SHP77 (cell line): ENCODE measurements at regions not wholly inside any gene's neighbourhood (a gene's known extent, or its start where the extent isn't known, plus 50 kb on each side); places are given as distances from the start of the nearest gene placed in this dataset.
"Not testable (repeated sequence)": the region's sequence is repeated elsewhere in the genome, so short reads cannot be mapped to it uniquely, and the experiment has no call there.

ENCODE experiments used
- DNase-seq, 2 experiments: peaks; one replicate each; lab custom pipeline; 2025; lab: John Stamatoyannopoulos, UW

DNA sequence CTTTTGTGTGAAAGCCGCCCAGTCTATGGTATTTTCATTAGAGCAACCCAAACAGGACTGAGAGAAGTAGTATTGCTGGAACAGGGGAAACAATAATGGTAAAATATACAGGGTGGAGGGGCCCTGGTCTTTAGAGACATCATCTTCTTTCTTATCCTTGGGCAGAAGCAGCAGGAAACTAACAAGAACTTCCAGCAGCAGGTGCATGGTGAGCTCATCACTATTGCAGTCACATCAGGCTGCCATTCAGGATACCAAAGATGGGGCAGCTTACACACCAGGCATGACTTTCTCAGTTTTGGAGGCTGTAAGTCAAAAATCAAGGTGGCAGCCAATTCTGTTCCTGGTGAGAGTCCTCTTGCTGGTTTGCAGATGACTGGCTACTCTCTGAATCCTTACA is 478.3 kb upstream of the RUNX1 start:
- DNase-seq: no peak

DNA sequence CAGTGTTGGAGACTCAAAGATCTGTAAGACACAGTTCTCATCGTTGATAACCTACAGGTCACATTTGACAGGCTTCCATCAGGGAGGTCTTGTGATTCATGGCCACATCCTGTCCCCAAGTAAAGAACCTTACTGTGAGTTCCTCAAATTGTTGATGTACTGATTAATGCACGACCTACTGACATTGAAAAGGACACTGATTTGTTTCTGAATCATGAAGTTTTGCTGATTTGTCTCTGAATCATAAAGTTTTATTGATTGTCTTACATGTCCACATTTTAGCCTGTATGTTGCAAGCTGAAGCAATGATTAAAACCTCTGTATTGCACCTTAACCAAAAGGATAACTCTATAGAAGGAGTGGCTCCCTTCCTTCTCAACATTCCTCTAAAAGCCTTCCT is 476.3 kb upstream of the RUNX1 start:
- no peak for DNase-seq

DNA sequence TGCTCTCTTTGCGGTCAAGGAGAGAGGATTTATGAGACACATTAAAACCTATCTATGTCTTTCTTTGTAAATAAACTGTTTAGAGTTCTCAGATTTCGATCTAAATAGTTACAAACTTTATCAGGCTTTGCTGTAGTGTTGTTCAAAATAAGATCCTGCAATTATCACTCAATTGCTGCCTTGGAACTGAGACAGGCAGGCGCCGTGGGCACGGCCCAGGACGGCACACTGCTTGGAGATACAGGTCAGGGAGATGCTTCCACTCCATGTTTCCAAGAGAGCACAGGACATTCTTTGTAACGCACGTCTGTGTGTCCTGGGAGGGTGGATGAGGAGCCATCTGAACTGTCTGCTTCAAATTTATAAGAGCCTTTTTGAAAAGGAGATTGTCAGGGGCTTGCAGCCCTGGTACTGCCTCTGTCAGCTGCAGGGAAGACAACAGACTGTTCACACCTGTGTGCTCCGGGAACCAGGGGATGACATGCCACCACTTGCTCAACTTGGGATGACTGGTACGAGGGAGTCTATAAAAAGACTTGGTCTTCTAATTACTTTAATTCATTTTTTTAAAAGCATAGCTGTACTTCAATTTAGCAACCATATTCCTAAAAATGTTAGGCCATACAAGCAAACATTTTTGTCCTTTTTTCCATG is 472.9 kb upstream of the RUNX1 start:
- DNase-seq: no peak

DNA sequence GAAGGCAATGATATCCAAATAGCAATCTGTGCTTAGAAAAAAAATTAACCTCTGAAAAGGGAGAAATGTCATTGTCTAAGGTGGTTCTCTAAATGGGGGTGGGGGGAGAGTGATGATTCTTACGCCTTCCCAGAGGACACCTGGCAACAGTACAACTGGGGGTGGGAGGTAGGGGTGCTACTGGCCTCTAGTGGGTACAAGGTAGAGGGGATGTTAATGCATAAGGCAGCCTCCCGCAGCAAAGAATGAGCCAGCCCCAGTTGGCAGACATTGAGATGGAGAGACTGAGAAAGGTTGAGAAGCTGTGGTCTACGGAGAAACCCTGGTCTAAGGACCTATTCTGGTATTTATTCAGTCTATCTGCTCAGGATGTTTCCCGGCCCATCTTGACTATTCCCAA is 472.2 kb upstream of the RUNX1 start:
- no peak for DNase-seq

DNA sequence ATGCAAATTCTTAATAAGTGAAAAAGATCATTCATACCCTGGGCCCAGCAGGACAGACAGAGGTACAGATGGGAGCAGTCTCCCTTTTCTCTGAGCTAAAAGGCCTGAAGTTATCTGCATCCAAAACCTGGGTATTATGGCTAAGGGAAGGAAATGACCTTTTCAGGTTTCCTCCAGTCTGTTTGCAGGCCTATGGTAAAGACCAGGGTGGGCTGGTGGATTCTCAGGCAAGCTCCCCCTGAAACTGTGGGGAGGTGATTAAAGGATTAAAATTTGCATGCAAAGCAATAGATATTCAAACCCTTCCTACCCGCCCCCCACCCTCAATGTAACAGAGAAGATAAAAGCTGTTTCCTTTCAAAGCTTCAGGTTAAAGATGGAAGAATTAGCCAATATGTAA is 471.8 kb upstream of the RUNX1 start:
- no peak for DNase-seq

DNA sequence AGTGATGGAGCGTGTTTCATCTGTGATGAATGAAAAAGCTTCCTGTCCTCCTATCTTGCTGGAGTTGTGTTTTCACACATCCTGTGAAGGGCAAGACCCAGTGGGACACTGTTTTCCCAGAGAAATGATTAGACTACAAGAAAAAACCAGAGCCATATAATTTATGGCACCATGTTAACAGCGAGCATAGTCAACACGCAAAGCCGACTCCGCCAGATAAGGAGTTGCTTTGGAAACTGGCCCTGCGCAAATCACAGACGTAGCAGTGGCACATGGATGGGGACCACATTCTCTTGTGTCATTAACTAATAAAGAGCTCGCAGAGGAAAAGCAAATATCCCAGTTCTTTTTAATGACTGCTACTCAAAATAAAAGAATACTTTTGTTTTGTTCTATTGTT is 471.2 kb upstream of the RUNX1 start:
- DNase-seq: no peak

DNA sequence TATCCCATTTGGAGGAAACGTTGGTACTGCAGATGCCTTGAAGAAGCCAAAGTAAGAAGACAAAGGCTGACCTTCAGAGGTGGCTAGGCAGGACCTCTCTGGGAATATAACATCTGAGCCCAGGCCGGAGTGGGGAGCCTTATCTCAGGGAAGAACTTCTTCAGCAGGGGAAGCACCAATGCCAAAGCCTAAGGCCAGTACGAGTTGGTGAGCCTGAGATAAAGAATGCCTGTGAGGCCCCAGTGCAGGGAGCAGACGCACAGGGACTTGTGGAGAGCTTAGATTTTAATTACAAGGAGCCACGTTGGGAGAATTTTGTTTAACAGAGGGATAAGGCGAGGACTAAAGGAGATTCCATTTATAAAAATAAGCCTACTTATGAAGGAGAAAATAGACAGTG is 468.8 kb upstream of the RUNX1 start:
- DNase-seq: no peak

DNA sequence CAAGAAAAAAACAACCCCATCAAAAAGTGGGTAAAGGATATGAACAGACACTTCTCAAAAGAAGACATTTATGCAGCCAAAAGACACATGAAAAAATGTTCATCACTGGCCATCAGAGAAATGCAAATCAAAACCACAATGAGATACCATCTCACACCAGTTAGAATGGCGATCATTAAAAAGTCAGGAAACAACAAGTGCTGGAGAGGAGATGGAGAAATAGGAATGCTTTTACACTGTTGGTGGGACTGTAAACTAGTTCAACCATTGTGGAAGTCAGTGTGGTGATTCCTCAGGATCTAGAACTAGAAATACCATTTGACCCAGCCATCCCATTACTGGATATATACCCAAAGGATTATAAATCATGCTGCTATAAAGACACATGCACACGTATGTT is 467.2 kb upstream of the RUNX1 start:
- not testable (repeated sequence) for DNase-seq

DNA sequence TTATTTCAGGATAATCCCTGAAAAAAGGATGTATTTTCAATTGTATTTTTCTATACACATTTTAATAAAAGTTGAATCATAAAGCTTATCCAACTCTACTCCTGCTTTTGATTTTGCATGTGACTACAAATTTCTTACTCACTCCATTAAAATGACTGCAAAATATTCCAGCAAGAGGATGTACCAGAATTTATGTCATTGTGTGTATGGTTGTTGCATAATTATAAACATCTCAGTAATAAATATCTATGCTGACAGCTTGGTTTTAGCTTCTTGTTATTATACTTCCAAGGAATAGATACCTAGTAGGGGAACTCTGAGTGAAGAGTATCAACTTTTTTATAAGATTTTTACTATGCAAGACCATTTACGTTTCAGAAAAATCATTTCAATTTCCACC is 463.2 kb upstream of the RUNX1 start:
- no peak for DNase-seq

DNA sequence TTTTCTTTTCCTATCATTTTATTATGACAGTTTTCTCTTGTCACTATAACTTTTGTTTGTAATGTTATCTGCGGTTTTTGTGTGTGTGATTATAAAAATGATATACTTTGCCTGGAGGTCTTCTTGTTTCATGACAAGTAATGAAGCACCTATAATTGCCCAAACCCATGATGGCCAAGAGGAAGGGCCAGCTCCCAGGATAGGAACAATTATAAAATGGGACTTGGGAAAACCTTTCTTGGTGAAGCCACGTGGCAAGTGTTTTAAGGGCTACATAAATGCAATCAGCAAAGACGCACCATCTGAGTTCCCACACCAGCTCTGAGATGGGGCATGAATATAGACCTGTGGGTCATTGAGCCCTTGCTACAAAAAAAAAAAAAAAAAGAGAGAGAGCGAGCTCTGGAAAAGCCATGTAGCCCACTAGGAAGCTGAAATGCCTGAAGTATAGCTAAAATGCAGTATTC is 462.6 kb upstream of the RUNX1 start:
- DNase-seq: no peak

DNA sequence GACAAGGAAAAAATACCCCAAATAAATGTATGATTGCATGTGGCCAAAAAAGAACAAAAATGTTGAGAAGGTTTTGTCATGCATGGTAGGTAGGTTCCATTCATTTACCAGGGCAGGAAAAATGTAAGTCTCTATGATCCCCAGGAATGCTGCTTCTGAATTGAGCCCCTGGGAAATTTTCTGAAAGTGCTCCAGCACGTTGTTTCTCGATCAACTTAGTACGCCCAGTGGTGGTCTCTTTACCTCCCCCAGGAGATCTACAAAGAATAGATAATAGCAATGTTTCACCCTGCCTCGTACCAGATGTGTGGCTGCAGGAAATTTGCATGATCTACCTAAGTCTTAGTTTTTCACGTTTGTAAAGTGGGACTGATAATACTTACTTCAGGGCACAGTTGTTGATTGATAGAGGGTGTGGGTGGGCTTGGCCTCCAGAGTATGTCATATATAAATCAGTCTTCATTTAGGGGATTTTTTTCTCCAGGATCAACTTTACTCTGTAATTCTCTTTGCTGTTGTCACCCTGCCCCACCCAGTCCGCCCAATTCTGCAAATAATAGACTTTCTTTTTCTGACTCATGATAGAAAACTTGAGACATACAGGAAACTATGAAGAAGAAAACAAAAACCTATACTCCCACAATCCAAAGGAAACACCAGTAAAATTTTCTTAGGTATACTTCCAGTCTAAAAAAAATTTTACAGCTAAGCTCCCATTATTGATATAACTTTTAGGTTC is 462.0 kb upstream of the RUNX1 start:
- no peak for DNase-seq

DNA sequence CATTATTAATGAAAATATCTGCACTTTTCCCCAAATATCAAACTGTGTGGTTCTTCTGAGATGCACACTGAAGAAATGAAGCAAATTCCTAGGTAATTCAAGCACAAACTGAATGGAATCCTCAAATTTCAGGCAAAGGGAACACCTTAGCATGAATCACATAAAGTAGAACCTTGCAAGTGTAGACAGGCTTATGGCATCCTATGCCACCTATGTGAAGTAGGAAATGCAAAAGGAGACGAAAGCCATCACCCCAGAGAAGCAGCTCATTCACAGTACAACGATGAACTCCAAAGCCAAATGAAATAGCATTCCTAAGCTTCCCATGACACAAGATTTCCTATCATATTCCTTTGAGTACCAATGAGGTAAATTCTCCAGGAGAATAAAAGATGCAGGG is 461.2 kb upstream of the RUNX1 start:
- no peak for DNase-seq

DNA sequence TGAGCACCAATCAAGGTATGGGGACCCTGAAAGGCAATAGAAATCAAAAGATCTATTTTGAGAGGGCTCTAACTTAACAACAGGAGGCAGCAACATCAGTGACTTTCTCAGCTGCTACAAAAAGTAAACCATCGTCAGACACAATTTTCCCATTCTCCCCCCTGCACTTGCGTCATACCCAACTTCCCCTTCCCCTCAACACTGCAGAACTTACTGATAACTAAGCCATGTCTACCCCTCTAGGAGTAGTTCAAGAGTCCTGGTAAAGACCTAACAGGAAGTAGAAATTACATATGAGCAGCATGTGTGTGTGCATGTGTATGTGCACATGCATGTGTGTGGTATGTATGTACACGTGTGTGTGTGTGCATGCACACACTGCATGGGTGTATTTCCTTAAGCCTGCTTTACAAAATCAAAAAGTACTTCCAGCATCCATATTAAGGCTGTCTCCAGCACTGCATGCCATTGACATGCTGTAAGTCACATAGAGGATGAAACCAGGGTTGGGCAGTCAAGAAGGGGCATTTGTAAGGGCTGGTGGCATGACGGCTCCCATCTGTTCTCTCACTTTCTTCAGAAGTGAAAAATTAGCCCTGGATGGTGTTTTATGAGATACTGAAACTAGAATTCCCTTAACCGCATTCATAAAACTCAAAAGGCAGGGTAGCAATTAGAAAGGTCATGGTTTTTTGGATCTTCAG is 460.1 kb upstream of the RUNX1 start:
- DNase-seq: no peak

DNA sequence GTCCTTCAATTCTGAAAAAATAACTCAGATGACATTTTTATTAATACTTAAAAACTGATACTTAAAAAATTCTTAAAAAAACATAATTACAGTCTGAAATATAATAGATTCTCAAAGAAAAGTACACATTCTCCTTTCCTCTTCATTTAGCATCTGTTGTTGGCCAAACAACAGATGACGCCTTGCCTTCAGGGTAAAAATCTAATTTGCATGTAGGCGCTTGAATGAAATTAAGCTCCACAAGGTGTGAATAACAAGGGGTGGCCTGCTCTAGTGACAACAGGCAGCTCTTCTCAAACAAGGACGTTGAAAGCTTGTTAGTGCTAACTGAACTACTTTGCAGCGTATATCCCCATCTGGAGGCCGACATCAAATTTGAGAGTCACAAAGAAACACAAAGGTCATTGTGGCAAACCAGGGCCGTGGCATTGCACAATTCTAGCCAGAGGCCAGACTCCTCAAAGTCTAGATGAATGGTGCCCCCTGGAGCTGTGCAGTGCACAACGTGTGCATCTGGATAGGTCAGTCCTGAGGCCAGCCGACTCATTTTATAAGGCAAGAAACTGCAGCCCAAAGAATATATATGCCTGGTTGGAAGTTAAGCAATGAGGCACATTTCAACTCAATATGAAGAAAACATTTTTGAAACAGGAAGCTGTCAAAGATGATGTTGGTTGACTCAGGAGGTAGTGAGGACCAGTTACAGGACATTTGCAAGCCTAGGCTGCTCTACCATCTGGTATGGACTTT is 459.2 kb upstream of the RUNX1 start:
- no peak for DNase-seq

DNA sequence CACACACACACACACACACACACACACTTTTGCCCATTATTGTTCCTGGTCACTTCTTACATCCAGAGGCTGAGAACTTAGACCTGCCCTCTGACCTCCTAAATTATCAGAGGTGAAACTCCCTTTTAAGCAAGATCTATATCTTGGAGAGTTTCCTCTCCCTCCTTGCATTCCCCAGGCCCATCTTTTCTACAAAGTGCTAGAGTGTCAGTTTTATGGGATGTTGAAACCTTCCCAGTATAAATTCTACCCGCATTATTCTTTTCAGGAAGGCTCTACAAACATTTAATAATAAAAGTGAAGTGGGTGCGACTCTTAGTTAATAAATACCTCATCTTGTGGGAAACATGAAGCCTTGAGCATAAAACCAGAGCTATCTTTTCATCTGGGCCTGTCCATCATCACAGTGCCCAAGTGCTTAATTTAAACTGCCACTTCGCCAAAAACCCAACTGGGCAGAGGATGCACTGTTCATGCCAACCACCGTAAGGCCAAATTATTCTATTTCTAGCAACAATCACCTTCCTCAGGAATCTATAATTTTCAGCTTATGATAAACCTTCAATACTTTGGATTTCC is 458.2 kb upstream of the RUNX1 start:
- DNase-seq: no peak

DNA sequence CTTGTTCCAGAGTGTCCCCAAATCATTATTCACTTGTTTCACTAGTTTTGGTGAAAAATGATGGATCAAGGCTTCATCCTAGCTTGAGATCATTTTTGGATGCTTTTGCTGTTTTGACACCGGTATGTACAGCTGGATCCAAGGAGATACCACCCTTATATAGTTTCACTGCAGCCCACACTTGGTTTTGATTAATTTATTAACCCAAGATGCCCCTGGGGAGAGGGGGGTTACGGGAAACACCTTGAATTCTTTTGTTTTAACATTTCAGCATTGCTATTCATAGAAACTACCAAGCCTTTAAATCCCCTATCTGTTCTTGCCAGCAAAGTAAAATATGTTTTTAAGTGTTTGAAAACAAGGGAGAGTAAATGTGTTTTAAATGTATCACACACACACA is 457.7 kb upstream of the RUNX1 start:
- DNase-seq: no peak

DNA sequence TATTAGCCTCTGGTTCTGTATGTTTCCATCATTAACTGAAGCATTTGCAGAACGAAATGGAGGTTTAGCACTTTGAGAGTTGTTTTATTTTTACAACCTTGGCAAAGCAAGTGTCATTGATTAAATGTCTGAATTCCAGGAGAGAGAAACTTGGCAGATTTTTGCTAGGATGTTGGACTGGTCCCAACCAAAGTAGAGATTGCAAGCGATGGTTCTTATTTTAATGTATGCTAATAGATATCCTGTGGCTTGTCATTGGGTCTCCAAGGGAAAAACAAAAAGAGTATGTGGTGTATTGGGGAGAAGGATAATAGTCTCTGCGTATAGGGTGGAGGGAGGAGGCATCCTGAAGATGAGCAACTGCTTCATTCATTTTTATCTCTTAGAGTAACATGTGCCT is 457.2 kb upstream of the RUNX1 start:
- no peak for DNase-seq

DNA sequence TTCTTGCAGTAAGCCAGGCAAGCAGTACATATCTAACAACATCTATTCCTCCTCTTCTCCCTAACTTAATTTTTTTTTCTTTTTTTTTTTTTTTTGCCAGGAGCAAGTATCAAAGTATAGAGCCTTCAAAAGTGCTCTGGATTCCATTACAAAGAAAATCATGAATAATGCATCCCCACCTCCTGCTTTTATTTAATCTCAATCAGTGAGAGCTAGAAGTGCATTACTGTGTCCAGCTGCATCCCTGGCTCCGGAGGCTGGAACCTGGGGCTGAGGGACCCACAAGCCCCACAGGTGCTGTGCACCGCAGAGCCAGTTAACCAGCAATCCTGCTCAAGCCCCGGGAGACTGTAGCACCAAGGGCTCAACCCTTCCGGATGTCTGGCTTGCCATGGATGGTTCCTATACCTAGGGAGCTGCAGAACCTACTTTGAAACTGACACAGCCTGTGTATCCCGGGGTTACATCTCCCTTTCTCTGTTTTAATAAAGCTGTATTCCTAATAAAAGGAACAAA is 455.9 kb upstream of the RUNX1 start:
- no peak for DNase-seq

DNA sequence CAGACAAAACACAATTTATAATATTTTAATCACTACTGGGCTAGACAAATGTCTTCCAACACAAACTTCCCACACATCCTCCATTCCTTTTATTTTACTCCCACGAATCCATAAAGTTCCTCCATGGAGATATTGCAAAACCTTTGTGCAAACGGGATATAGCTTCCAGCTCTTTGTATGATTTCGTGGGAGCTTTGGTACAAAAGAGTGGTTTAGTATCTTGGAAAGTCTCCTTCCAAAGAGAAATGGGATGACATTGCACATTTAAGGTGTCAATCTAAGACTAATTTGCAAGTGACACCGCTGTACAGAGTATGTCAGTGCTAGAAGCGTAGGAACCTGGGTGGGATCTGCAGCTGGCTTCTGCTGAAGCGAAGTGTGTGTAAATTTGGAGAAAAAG is 455.2 kb upstream of the RUNX1 start:
- DNase-seq: no peak

DNA sequence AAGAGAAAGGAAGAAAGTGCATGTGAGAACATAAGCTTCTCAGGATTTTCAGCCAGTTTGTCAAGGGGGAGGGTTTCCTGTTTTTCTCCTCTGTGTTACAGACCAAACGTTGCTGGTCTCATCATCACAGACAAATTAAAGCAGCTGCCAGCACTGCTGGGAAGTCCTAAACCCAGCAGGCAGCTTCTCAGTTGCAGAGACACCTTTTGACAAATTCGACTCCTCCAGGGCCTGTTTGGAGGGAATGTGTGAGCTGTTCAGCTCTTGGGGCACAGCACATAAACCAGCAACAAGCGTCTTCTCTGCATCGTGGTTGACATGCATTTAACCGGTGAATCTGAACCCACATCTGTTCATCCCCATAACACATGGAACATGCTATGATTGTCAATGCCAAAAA is 454.6 kb upstream of the RUNX1 start:
- DNase-seq: no peak

DNA sequence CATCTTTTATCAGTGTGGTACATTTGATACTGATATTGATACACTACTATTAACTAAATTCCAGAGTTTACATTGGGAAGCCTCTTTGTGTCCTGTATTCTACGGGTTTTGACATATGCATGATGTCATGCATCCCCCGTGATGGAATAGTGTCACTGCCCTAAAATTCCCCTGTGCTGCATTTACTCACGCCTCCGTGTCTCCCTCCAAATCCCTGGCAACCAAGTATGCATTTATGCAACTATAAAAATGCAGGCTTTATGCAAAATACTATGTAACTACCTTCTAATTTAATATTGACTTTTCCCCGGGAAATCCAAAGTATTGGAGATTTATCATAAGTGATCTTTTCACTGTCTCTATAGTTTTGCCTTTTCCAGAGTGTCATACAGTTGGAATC is 453.7 kb upstream of the RUNX1 start:
- no peak for DNase-seq

DNA sequence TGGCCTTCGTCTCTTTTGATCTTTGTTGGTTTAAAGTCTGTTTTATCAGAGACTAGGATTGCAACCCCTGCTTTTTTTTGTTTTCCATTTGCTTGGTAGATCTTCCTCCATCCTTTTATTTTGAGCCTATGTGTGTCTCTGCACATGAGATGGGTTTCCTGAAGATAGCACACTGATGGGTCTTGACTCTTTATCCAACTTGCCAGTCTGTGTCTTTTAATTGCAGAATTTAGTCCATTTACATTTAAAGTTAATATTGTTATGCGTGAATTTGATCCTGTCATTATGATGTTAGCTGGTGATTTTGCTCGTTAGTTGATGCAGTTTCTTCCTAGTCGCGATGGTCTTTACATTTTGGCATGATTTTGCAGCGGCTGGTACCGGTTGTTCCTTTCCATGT is 448.4 kb upstream of the RUNX1 start:
- DNase-seq: not testable (repeated sequence)
